ENCODE measurements at regions not wholly inside any gene's neighbourhood (a gene's known extent, or its start where the extent isn't known, plus 50 kb on each side); places are given as distances from the start of the nearest gene placed in this dataset.

- intact Hi-C loops (cut with DNase I): no loop called here
- Histone ChIP-seq H3K9me3 (no peaks in the 10 kb centered on the region), H3K27me3 (ENCODE audit: insufficient read depth in 3 of 3, low read length in 2 of 3) (no peaks in the 10 kb centered on the region), H3K4me3 (no peak overlapping the region), H3K36me3 (ENCODE audit: insufficient read depth in 1 of 2, low read depth in 1 of 2) (peaks cover 0 to 4% of the 10 kb centered on the region in 2 donors), H3K27ac (no peak overlapping the region), H3K4me1 (peaks cover 4% of the 10 kb centered on the region)
- no peak for ATAC-seq
- no peak for DNase-seq
- TF ChIP-seq CTCF (IDR thresholded peaks at IDR 0.05): no peak
Observed at GRCh38 chr4:123922847-123923246, 526.3 kb downstream of the SPRY1 start.

- Histone ChIP-seq H3K9me3 (no peaks in the 10 kb centered on the region), H3K4me3 (no peak overlapping the region), H3K27me3 (ENCODE audit: insufficient read depth in 3 of 3, low read length in 2 of 3) (no peaks in the 10 kb centered on the region), H3K27ac (no peak overlapping the region), H3K4me1 (peaks cover 4% of the 10 kb centered on the region), H3K36me3 (ENCODE audit: insufficient read depth in 1 of 2, low read depth in 1 of 2) (peaks cover 0 to 4% of the 10 kb centered on the region in 2 donors)
- intact Hi-C loops (cut with DNase I): no loop called here
- DNase-seq: no peak
- TF ChIP-seq CTCF (IDR thresholded peaks at IDR 0.05): no peak
- WGBS, 3 donors: 75 to 85% (median 76%) methylated on average over 3 of the region's 3 CpGs
- no peak for ATAC-seq
Observed at GRCh38 chr4:123924536-123924935, 527.9 kb downstream of the SPRY1 start.

- Histone ChIP-seq H3K36me3 (ENCODE audit: insufficient read depth in 1 of 2, low read depth in 1 of 2) (peaks cover 0 to 12% of the 10 kb centered on the region in 2 donors), H3K27me3 (ENCODE audit: insufficient read depth in 3 of 3, low read length in 2 of 3) (no peaks in the 10 kb centered on the region), H3K9me3 (no peaks in the 10 kb centered on the region), H3K4me1 (no peaks in the 10 kb centered on the region), H3K27ac (no peak overlapping the region), H3K4me3 (no peak overlapping the region)
- WGBS, 3 donors: 93 to 99% (median 94%) methylated on average over 1 of the region's 1 CpG
- ATAC-seq (no peak), DNase-seq (no peak)
- intact Hi-C loops (cut with DNase I): no loop called here
- no peak for TF ChIP-seq CTCF (IDR thresholded peaks at IDR 0.05)
Observed at GRCh38 chr4:123929565-123929964, 533.0 kb downstream of the SPRY1 start.

- no peak for TF ChIP-seq CTCF (IDR thresholded peaks at IDR 0.05)
- 85 to 94% (median 90%) methylated on average over 1 of the region's 1 CpG for WGBS, 3 donors
Observed at GRCh38 chr4:123930996-123931395, 534.4 kb downstream of the SPRY1 start.

GRCh38 chr4:123934096-123934495, 537.5 kb downstream of the SPRY1 start:
- no peak overlapping the region for H3K4me3 ChIP-seq
- peaks cover 7% of the 10 kb centered on the region for H3K4me1 ChIP-seq
- TF ChIP-seq CTCF (IDR thresholded peaks at IDR 0.05): no peak
- DNase-seq: no peak
- no peaks in the 10 kb centered on the region for H3K27me3 ChIP-seq (ENCODE audit: insufficient read depth in 3 of 3, low read length in 2 of 3)
- H3K36me3 ChIP-seq (ENCODE audit: insufficient read depth in 1 of 2, low read depth in 1 of 2): peaks cover 0 to 8% of the 10 kb centered on the region in 2 donors
- no peaks in the 10 kb centered on the region for H3K9me3 ChIP-seq
- intact Hi-C loops (cut with DNase I): loop anchor here in 1 of 2 donors (10.0 kb wide), 1 partner anchor 259 kb away; no protein-coding TSS in a partner anchor
- WGBS, 3 donors: 65 to 76% (median 72%) methylated on average over 2 of the region's 2 CpGs
- ATAC-seq: no peak
- no peak overlapping the region for H3K27ac ChIP-seq

More at GRCh38 chr4:123930996-123931395, 534.4 kb downstream of the SPRY1 start:
- intact Hi-C loops (cut with DNase I): loop anchor here in 1 of 2 donors (10.0 kb wide), 1 partner anchor 256 kb away; no protein-coding TSS in a partner anchor
- peak in 2 of 4 donors; percentile 30 to 47 for ATAC-seq
- H3K27me3 ChIP-seq (ENCODE audit: insufficient read depth in 3 of 3, low read length in 2 of 3): no peaks in the 10 kb centered on the region
- H3K4me1 ChIP-seq: no peaks in the 10 kb centered on the region
- H3K4me3 ChIP-seq: no peak overlapping the region
- no peaks in the 10 kb centered on the region for H3K9me3 ChIP-seq
- H3K36me3 ChIP-seq (ENCODE audit: insufficient read depth in 1 of 2, low read depth in 1 of 2): peaks cover 0 to 8% of the 10 kb centered on the region in 2 donors
- no peak overlapping the region for H3K27ac ChIP-seq
- DNase-seq: no peak

All from psoas muscle (tissue), 7 donors.